NCI-H748 (cell line): ENCODE measurements at regions not wholly inside any gene's neighbourhood (a gene's known extent, or its start where the extent isn't known, plus 50 kb on each side); places are given as distances from the start of the nearest gene placed in this dataset.
"Not testable (repeated sequence)": the region's sequence is repeated elsewhere in the genome, so short reads cannot be mapped to it uniquely, and the experiment has no call there.

Source experiments
- DNase-seq: peaks from one replicate; lab custom pipeline; 2025; ENCODE audit not compliant: unreplicated experiment; lab: John Stamatoyannopoulos, UW

GRCh38 chr6:151154418-151154817 is 85.3 kb upstream of the AKAP12 start:
- DNase-seq: no peak

- DNase-seq: no peak
These were observed 84.7 kb upstream of the AKAP12 start for GRCh38 chr6:151155095-151155494.

GRCh38 chr6:151160929-151161757 is 78.6 kb upstream of the AKAP12 start:
- peak; percentile 67 for DNase-seq

- no peak for DNase-seq
These were observed 75.4 kb upstream of the AKAP12 start for GRCh38 chr6:151164383-151164782.

- DNase-seq: no peak
These were observed 73.6 kb upstream of the AKAP12 start for GRCh38 chr6:151166180-151166579.

- no peak for DNase-seq
These were observed 72.7 kb upstream of the AKAP12 start for GRCh38 chr6:151167034-151167433.

- no peak for DNase-seq
These were observed 69.0 kb upstream of the AKAP12 start for GRCh38 chr6:151170622-151171246.

- DNase-seq: no peak
These were observed 67.0 kb upstream of the AKAP12 start for GRCh38 chr6:151172751-151173150.

- no peak for DNase-seq
These were observed 63.9 kb upstream of the AKAP12 start for GRCh38 chr6:151175662-151176445.

GRCh38 chr6:151176911-151177770 is 62.6 kb upstream of the AKAP12 start:
- no peak for DNase-seq

- DNase-seq: no peak
These were observed 61.4 kb upstream of the AKAP12 start for GRCh38 chr6:151178373-151178772.

GRCh38 chr6:151179321-151179720 is 60.4 kb upstream of the AKAP12 start:
- no peak for DNase-seq

GRCh38 chr6:151180330-151181048 is 59.3 kb upstream of the AKAP12 start:
- no peak for DNase-seq

- no peak for DNase-seq
These were observed 57.9 kb upstream of the AKAP12 start for GRCh38 chr6:151181706-151182363.

GRCh38 chr6:151182958-151183357 is 56.8 kb upstream of the AKAP12 start:
- DNase-seq: not testable (repeated sequence)

- no peak for DNase-seq
These were observed 54.6 kb upstream of the AKAP12 start for GRCh38 chr6:151185148-151185547.

GRCh38 chr6:151186306-151186705 is 53.5 kb upstream of the AKAP12 start:
- DNase-seq: no peak

GRCh38 chr6:151186804-151187330 is 52.9 kb upstream of the AKAP12 start:
- DNase-seq: no peak
